ENCODE measurements at regions not wholly inside any gene's neighbourhood (a gene's known extent, or its start where the extent isn't known, plus 50 kb on each side); places are given as distances from the start of the nearest gene placed in this dataset.

GRCh38 chr14:65864549-65864948 is 452.0 kb downstream of the FUT8 start:
- no peaks in the 10 kb centered on the region for H3K36me3 ChIP-seq
- no peaks in the 10 kb centered on the region for H3K9me3 ChIP-seq
- no peak overlapping the region for H3K4me3 ChIP-seq
- H3K27ac ChIP-seq, result no peak overlapping the region
- H3K27me3 ChIP-seq (replicated peaks in 1 of 7), result no peaks in the 10 kb centered on the region
- no peak for DNase-seq
- no peak for TF ChIP-seq CTCF (IDR thresholded peaks at IDR 0.05 in 8 of 11, conservative IDR thresholded peaks at IDR 0.05 in 3 of 11)
- no peak for TF ChIP-seq POLR2AphosphoS5 (IDR thresholded peaks at IDR 0.05)
- no peak for TF ChIP-seq POLR2A (IDR thresholded peaks at IDR 0.05)
- H3K4me1 ChIP-seq, result peaks cover 0 to 4% (median 0%) of the 10 kb centered on the region in 6 donors
- intact Hi-C loops (cut with DNase I; ENCODE audit: low total_unique reads), result no loop called here
- 23 to 34% (median 32%) methylated on average over 4 of the region's 4 CpGs for WGBS, 5 donors

GRCh38 chr14:65864984-65865383 is 452.5 kb downstream of the FUT8 start:
- DNase-seq, result no peak
- intact Hi-C loops (cut with DNase I; ENCODE audit: low total_unique reads), result no loop called here
- H3K4me3 ChIP-seq, result no peak overlapping the region

GRCh38 chr14:65866448-65866847 is 453.9 kb downstream of the FUT8 start:
- H3K27ac ChIP-seq, result no peak overlapping the region
- no peak for TF ChIP-seq POLR2AphosphoS5 (IDR thresholded peaks at IDR 0.05)
- no peak for TF ChIP-seq POLR2A (IDR thresholded peaks at IDR 0.05)
- no peak for TF ChIP-seq CTCF (IDR thresholded peaks at IDR 0.05 in 8 of 11, conservative IDR thresholded peaks at IDR 0.05 in 3 of 11)
- DNase-seq, result no peak
- H3K36me3 ChIP-seq, result no peaks in the 10 kb centered on the region
- no peaks in the 10 kb centered on the region for H3K9me3 ChIP-seq
- intact Hi-C loops (cut with DNase I; ENCODE audit: low total_unique reads), result no loop called here
- 68 to 92% (median 83%) methylated on average over 3 of the region's 3 CpGs for WGBS, 5 donors
- H3K27me3 ChIP-seq (replicated peaks in 1 of 7), result no peaks in the 10 kb centered on the region
- H3K4me1 ChIP-seq, result peaks cover 0 to 4% (median 0%) of the 10 kb centered on the region in 6 donors
- H3K4me3 ChIP-seq, result no peak overlapping the region

More at GRCh38 chr14:65864984-65865383, 452.5 kb downstream of the FUT8 start:
- Histone ChIP-seq H3K9me3 (no peaks in the 10 kb centered on the region), H3K4me1 (peaks cover 0 to 4% (median 0%) of the 10 kb centered on the region in 6 donors), H3K27ac (no peak overlapping the region), H3K27me3 (replicated peaks in 1 of 7) (no peaks in the 10 kb centered on the region), H3K36me3 (no peaks in the 10 kb centered on the region)
- no peak for TF ChIP-seq POLR2AphosphoS5 (IDR thresholded peaks at IDR 0.05)
- no peak for TF ChIP-seq POLR2A (IDR thresholded peaks at IDR 0.05)
- TF ChIP-seq CTCF (IDR thresholded peaks at IDR 0.05 in 8 of 11, conservative IDR thresholded peaks at IDR 0.05 in 3 of 11), result no peak
- WGBS, 5 donors, result 66 to 89% (median 68%) methylated on average over 3 of the region's 3 CpGs

- TF ChIP-seq CTCF (IDR thresholded peaks at IDR 0.05 in 8 of 11, conservative IDR thresholded peaks at IDR 0.05 in 3 of 11) (no peak), POLR2A (IDR thresholded peaks at IDR 0.05) (no peak), POLR2AphosphoS5 (IDR thresholded peaks at IDR 0.05) (no peak)
- H3K27ac ChIP-seq, result no peak overlapping the region
- WGBS, 5 donors, result 72 to 88% (median 79%) methylated on average over 4 of the region's 4 CpGs
These were observed 454.4 kb downstream of the FUT8 start for GRCh38 chr14:65866886-65867285.

More at GRCh38 chr14:65866886-65867285, 454.4 kb downstream of the FUT8 start:
- H3K4me1 ChIP-seq, result peaks cover 0 to 4% (median 0%) of the 10 kb centered on the region in 6 donors
- no peak for DNase-seq
- H3K9me3 ChIP-seq, result no peaks in the 10 kb centered on the region
- H3K27me3 ChIP-seq (replicated peaks in 1 of 7), result no peaks in the 10 kb centered on the region
- intact Hi-C loops (cut with DNase I; ENCODE audit: low total_unique reads), result no loop called here
- H3K4me3 ChIP-seq, result no peak overlapping the region
- no peaks in the 10 kb centered on the region for H3K36me3 ChIP-seq
